ENCODE measurements at regions not wholly inside any gene's neighbourhood (a gene's known extent, or its start where the extent isn't known, plus 50 kb on each side); places are given as distances from the start of the nearest gene placed in this dataset.

DNA sequence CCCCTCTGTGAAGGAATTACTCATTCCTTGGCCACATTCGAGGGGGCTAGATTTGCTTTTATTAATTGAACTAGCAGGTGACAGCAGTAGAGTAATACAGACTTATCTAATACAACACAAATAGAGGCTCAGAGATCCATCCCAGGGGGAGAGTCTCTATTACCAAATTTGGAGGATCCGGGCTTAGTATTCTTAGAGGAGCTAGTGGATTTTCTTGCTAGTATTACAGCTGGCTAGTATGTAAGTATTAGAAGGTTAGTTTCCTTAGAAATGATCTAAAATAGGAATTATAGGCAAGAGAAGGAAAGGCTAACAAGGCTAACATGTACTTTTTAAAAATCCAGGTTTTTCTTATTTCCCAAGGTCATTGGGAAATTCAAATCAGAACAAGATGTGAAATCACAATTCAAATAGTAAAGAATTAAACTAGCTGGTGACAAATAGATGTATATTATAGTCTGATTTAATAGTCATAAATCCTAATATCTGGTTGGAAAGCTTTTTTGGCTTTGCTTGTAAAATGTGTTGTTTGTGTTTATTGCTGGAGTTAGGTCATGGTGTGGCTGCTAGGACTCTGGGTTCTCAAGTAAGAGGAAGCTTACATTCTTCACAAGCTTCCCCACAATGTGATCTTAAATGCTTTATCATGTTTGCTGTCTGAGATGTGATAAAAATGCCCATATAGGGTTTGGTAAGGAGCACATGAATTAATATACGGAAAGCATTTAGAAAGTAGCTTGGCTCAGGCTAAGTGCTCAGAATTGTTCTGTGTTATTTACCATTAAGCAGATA, 160.4 kb upstream of the MPDZ start:
- no peaks in the 10 kb centered on the region for H3K36me3 ChIP-seq (replicated peaks in 1 of 2; ENCODE audit: control insufficient read depth in 1 of 2, insufficient read depth in 2 of 2, low read length in 2 of 2)
- FAIRE-seq (no peak), DNase-seq (ENCODE audit: low spot score) (no peak), ATAC-seq (no peak)
- 0% methylated on average over 3 of the region's 3 CpGs for WGBS (ENCODE audit: low lambda C conversion rate)
- CTCF ChIA-PET (ENCODE audit: low intra/inter-chr PET ratio, low total read pairs) = no interaction called here
- intact Hi-C loops (cut with micrococcal nuclease; ENCODE audit: unreplicated experiment) (no loop called here), in situ Hi-C loops (cut with HindIII; ENCODE audit: extremely low pct_ligation_motif_present, low pct_unique_long_range_greater_than_20kb) (no loop called here)
- no peak overlapping the region for H3K9ac ChIP-seq (ENCODE audit: insufficient read depth, low read depth, low read length)
- no peak for TF ChIP-seq DPF2 (CRISPR knock-in tag; IDR thresholded peaks at IDR 0.05; ENCODE audit: borderline replicate concordance, low read depth)
- TF ChIP-seq ZZZ3 (CRISPR knock-in tag; IDR thresholded peaks at IDR 0.05; ENCODE audit: borderline replicate concordance) = no peak
- no peak for TF ChIP-seq RBM39 (IDR thresholded peaks at IDR 0.05; ENCODE audit: low read depth, low read length, poor library complexity, severe bottlenecking)
- no peak for TF ChIP-seq BHLHE40 (IDR thresholded peaks at IDR 0.05; ENCODE audit: low read length)
- no peaks in the 10 kb centered on the region for H3K79me2 ChIP-seq (ENCODE audit: insufficient read depth, low read length)
- no peaks in the 10 kb centered on the region for H3K9me3 ChIP-seq (ENCODE audit: low read length)
- no peaks in the 10 kb centered on the region for H3K4me1 ChIP-seq (ENCODE audit: insufficient read depth, low read length)
- no peak overlapping the region for H3K4me2 ChIP-seq (ENCODE audit: low read depth, low read length)
- H4K20me1 ChIP-seq (ENCODE audit: insufficient read depth, low read length) = no peaks in the 10 kb centered on the region
- H2AFZ ChIP-seq (ENCODE audit: low read length) = no peak overlapping the region
- POLR2A ChIA-PET = no interaction called here
- no peak overlapping the region for H3K4me3 ChIP-seq (replicated peaks in 1 of 3; ENCODE audit: insufficient read depth in 1 of 3, low read depth in 2 of 3, low read length in 3 of 3)
- H3K27me3 ChIP-seq (ENCODE audit: control insufficient read depth in 1 of 2, insufficient read depth in 2 of 2, low read length in 2 of 2) = 0 out of 5 replicates have a peak, but pooled peaks cover 0 to 4% of the 10 kb centered on the region in 2 experiments
- H3K27ac ChIP-seq (ENCODE audit: extremely low read length, insufficient read depth, low read length) = no peak overlapping the region
- BruUV-seq (replicated peaks) = no TSS peak

DNA sequence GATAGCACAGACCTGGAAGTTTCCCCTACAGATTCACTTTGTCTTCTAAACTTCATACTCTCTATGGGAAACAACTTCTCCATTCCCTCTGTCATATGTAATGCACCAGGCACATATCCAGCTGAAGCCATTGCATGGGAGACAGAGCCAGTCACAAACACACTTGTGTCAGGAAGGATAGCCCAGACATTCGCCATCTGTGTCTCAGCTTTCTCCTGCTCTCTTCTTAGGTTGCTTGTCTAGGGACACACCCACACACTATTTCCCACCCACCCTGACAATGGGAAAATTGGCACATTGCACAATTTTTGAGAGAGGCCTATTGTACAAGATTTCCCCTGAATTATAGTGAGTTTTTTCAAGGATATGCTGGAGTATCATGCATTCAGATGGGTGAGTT, 158.4 kb upstream of the MPDZ start:
- ChIA-PET CTCF (ENCODE audit: low intra/inter-chr PET ratio, low total read pairs) (no interaction called here), POLR2A (no interaction called here)
- Histone ChIP-seq H3K4me2 (ENCODE audit: low read depth, low read length) (no peak overlapping the region), H3K4me3 (replicated peaks in 1 of 3; ENCODE audit: insufficient read depth in 1 of 3, low read depth in 2 of 3, low read length in 3 of 3) (no peak overlapping the region), H2AFZ (ENCODE audit: low read length) (no peak overlapping the region), H3K27ac (ENCODE audit: extremely low read length, insufficient read depth, low read length) (no peak overlapping the region), H3K79me2 (ENCODE audit: insufficient read depth, low read length) (no peaks in the 10 kb centered on the region), H3K9ac (ENCODE audit: insufficient read depth, low read depth, low read length) (no peak overlapping the region), H3K36me3 (replicated peaks in 1 of 2; ENCODE audit: control insufficient read depth in 1 of 2, insufficient read depth in 2 of 2, low read length in 2 of 2) (no peaks in the 10 kb centered on the region), H4K20me1 (ENCODE audit: insufficient read depth, low read length) (no peaks in the 10 kb centered on the region), H3K27me3 (ENCODE audit: control insufficient read depth in 1 of 2, insufficient read depth in 2 of 2, low read length in 2 of 2) (no peaks in the 10 kb centered on the region), H3K4me1 (ENCODE audit: insufficient read depth, low read length) (no peaks in the 10 kb centered on the region), H3K9me3 (ENCODE audit: low read length) (no peaks in the 10 kb centered on the region)
- intact Hi-C loops (cut with micrococcal nuclease; ENCODE audit: unreplicated experiment) = no loop called here
- in situ Hi-C loops (cut with HindIII; ENCODE audit: extremely low pct_ligation_motif_present, low pct_unique_long_range_greater_than_20kb) = no loop called here
- 0% methylated on average over 1 of the region's 1 CpG for WGBS (ENCODE audit: low lambda C conversion rate)
- ATAC-seq (no peak), DNase-seq (ENCODE audit: low spot score) (no peak), FAIRE-seq (no peak)
- BruUV-seq (replicated peaks) = no TSS peak
- no peak for TF ChIP-seq GTF2F1 (IDR thresholded peaks at IDR 0.05; ENCODE audit: low read length)
- no peak for TF ChIP-seq ZNF652 (CRISPR knock-in tag; IDR thresholded peaks at IDR 0.05; ENCODE audit: borderline replicate concordance, low read depth)
- TF ChIP-seq, protein P1, sequence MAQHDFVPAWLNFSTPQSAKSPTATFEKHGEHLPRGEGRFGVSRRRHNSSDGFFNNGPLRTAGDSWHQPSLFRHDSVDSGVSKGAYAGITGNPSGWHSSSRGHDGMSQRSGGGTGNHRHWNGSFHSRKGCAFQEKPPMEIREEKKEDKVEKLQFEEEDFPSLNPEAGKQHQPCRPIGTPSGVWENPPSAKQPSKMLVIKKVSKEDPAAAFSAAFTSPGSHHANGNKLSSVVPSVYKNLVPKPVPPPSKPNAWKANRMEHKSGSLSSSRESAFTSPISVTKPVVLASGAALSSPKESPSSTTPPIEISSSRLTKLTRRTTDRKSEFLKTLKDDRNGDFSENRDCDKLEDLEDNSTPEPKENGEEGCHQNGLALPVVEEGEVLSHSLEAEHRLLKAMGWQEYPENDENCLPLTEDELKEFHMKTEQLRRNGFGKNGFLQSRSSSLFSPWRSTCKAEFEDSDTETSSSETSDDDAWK (CRISPR knock-in tag; IDR thresholded peaks at IDR 0.05) = no peak
- TF ChIP-seq, protein P2, sequence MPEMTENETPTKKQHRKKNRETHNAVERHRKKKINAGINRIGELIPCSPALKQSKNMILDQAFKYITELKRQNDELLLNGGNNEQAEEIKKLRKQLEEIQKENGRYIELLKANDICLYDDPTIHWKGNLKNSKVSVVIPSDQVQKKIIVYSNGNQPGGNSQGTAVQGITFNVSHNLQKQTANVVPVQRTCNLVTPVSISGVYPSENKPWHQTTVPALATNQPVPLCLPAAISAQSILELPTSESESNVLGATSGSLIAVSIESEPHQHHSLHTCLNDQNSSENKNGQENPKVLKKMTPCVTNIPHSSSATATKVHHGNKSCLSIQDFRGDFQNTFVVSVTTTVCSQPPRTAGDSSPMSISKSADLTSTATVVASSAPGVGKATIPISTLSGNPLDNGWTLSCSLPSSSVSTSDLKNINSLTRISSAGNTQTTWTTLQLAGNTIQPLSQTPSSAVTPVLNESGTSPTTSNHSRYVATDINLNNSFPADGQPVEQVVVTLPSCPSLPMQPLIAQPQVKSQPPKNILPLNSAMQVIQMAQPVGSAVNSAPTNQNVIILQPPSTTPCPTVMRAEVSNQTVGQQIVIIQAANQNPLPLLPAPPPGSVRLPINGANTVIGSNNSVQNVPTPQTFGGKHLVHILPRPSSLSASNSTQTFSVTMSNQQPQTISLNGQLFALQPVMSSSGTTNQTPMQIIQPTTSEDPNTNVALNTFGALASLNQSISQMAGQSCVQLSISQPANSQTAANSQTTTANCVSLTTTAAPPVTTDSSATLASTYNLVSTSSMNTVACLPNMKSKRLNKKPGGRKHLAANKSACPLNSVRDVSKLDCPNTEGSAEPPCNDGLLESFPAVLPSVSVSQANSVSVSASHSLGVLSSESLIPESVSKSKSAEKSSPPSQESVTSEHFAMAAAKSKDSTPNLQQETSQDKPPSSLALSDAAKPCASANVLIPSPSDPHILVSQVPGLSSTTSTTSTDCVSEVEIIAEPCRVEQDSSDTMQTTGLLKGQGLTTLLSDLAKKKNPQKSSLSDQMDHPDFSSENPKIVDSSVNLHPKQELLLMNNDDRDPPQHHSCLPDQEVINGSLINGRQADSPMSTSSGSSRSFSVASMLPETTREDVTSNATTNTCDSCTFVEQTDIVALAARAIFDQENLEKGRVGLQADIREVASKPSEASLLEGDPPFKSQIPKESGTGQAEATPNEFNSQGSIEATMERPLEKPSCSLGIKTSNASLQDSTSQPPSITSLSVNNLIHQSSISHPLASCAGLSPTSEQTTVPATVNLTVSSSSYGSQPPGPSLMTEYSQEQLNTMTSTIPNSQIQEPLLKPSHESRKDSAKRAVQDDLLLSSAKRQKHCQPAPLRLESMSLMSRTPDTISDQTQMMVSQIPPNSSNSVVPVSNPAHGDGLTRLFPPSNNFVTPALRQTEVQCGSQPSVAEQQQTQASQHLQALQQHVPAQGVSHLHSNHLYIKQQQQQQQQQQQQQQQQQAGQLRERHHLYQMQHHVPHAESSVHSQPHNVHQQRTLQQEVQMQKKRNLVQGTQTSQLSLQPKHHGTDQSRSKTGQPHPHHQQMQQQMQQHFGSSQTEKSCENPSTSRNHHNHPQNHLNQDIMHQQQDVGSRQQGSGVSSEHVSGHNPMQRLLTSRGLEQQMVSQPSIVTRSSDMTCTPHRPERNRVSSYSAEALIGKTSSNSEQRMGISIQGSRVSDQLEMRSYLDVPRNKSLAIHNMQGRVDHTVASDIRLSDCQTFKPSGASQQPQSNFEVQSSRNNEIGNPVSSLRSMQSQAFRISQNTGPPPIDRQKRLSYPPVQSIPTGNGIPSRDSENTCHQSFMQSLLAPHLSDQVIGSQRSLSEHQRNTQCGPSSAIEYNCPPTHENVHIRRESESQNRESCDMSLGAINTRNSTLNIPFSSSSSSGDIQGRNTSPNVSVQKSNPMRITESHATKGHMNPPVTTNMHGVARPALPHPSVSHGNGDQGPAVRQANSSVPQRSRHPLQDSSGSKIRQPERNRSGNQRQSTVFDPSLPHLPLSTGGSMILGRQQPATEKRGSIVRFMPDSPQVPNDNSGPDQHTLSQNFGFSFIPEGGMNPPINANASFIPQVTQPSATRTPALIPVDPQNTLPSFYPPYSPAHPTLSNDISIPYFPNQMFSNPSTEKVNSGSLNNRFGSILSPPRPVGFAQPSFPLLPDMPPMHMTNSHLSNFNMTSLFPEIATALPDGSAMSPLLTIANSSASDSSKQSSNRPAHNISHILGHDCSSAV (CRISPR knock-in tag; IDR thresholded peaks at IDR 0.05; ENCODE audit: borderline replicate concordance) = no peak
